ENCODE measurements at regions not wholly inside any gene's neighbourhood (a gene's known extent, or its start where the extent isn't known, plus 50 kb on each side); places are given as distances from the start of the nearest gene placed in this dataset.
"Not testable (repeated sequence)": the region's sequence is repeated elsewhere in the genome, so short reads cannot be mapped to it uniquely, and the experiment has no call there.

DNA sequence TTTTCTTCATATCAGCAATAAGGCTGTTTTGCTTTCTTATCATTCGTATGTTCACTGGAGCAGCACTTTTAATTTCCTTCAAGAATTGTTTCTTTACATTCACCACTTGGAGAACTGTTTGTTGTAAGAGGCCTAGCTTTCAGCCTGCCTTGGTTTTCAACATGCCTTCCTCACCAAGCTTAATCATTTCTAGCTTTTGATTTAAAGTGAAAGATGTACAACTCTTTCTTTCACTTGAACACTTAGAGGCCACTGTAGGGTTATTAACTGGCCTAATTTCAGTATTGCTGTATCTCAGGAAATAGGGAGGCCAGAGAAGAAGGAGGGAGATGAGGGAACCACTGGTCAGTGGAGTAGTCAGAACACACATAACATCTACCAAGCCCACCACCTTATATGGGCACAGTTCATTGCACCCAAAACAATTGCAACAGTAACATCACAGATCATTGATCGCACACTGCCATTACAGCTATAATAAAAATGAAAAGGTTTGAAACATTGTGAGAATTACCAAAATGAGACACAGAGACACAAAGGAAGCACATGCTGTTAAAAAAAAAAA lies 181.4 kb upstream of the TUBA3C start:
- intact Hi-C loops (cut with micrococcal nuclease; ENCODE audit: unreplicated experiment) = no loop called here
- Histone ChIP-seq H3K4me1 (ENCODE audit: insufficient read depth, low read length, poor library complexity, severe bottlenecking) (no peaks in the 10 kb centered on the region), H3K36me3 (ENCODE audit: insufficient read depth, low read length) (no peaks in the 10 kb centered on the region), H3K9me2 (ENCODE audit: insufficient read depth, low read length) (no peaks in the 10 kb centered on the region), H3K4me2 (ENCODE audit: low read length) (no peak overlapping the region), H3K4me3 (ENCODE audit: low read depth, low read length, poor library complexity, severe bottlenecking) (no peak overlapping the region), H2AFZ (ENCODE audit: low read length) (no peak overlapping the region), H3K27ac (ENCODE audit: low read depth, low read length, poor library complexity, severe bottlenecking) (no peak overlapping the region), H3K79me2 (ENCODE audit: insufficient read depth, low read depth, low read length) (no peaks in the 10 kb centered on the region), H4K20me1 (ENCODE audit: insufficient read depth, low read length) (no peaks in the 10 kb centered on the region), H3K9me3 (ENCODE audit: low read length) (no peaks in the 10 kb centered on the region)
- DNase-seq (ENCODE audit: low spot score) = no peak
- TF ChIP-seq EZH2phosphoT487 (IDR thresholded peaks at IDR 0.05; ENCODE audit: borderline replicate concordance, low read depth, low read length) = no peak
- TF ChIP-seq, protein P1, sequence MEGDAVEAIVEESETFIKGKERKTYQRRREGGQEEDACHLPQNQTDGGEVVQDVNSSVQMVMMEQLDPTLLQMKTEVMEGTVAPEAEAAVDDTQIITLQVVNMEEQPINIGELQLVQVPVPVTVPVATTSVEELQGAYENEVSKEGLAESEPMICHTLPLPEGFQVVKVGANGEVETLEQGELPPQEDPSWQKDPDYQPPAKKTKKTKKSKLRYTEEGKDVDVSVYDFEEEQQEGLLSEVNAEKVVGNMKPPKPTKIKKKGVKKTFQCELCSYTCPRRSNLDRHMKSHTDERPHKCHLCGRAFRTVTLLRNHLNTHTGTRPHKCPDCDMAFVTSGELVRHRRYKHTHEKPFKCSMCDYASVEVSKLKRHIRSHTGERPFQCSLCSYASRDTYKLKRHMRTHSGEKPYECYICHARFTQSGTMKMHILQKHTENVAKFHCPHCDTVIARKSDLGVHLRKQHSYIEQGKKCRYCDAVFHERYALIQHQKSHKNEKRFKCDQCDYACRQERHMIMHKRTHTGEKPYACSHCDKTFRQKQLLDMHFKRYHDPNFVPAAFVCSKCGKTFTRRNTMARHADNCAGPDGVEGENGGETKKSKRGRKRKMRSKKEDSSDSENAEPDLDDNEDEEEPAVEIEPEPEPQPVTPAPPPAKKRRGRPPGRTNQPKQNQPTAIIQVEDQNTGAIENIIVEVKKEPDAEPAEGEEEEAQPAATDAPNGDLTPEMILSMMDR (conservative IDR thresholded peaks at IDR 0.05; ENCODE audit: low read length) = no peak
- POLR2A ChIA-PET = interaction anchor here (0.6 kb wide), 1 partner anchor 823 kb away, joined by 6 read pairs; no protein-coding TSS in a partner anchor
- CTCF ChIA-PET (ENCODE audit: unreplicated experiment) = no interaction called here
- no TSS peak for BruUV-seq (replicated peaks)

DNA sequence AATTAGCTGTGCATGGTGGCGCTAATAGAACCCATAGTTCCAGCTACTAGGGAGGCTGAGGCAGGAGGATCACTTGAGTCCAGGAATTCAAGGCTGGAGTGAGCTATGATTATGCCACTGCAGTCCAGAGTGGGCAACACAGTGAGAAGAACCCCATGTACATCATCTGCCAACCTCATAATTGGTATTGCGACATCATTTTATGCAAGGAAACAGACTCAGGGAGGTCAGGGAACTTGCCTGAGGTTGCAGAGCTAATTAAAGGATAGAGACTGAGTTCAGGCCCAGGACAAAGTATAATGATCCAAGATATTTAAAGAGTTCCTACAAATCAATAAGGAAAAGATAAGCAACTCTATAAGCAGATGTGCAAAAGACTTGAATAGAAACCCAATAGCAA lies 178.1 kb upstream of the TUBA3C start:
- H3K9me3 ChIP-seq (ENCODE audit: low read length); H3K4me2 ChIP-seq (ENCODE audit: low read length); H3K27ac ChIP-seq (ENCODE audit: low read depth, low read length, poor library complexity, severe bottlenecking); POLR2A ChIA-PET; H3K9me2 ChIP-seq (ENCODE audit: insufficient read depth, low read length); H3K36me3 ChIP-seq (ENCODE audit: insufficient read depth, low read length); H3K79me2 ChIP-seq (ENCODE audit: insufficient read depth, low read depth, low read length); H3K4me3 ChIP-seq (ENCODE audit: low read depth, low read length, poor library complexity, severe bottlenecking); DNase-seq (ENCODE audit: low spot score); H3K4me1 ChIP-seq (ENCODE audit: insufficient read depth, low read length, poor library complexity, severe bottlenecking); H4K20me1 ChIP-seq (ENCODE audit: insufficient read depth, low read length); CTCF ChIA-PET (ENCODE audit: unreplicated experiment); BruUV-seq (replicated peaks); intact Hi-C loops (cut with micrococcal nuclease; ENCODE audit: unreplicated experiment); H2AFZ ChIP-seq (ENCODE audit: low read length): not testable (repeated sequence)

- Histone ChIP-seq H3K36me3 (ENCODE audit: insufficient read depth, low read length) (no peaks in the 10 kb centered on the region), H4K20me1 (ENCODE audit: insufficient read depth, low read length) (no peaks in the 10 kb centered on the region), H3K9me3 (ENCODE audit: low read length) (no peaks in the 10 kb centered on the region), H2AFZ (ENCODE audit: low read length) (no peak overlapping the region), H3K4me1 (ENCODE audit: insufficient read depth, low read length, poor library complexity, severe bottlenecking) (no peaks in the 10 kb centered on the region), H3K79me2 (ENCODE audit: insufficient read depth, low read depth, low read length) (no peaks in the 10 kb centered on the region), H3K4me3 (ENCODE audit: low read depth, low read length, poor library complexity, severe bottlenecking) (no peak overlapping the region), H3K9me2 (ENCODE audit: insufficient read depth, low read length) (no peaks in the 10 kb centered on the region), H3K27ac (ENCODE audit: low read depth, low read length, poor library complexity, severe bottlenecking) (no peak overlapping the region), H3K4me2 (ENCODE audit: low read length) (no peak overlapping the region)
- ChIA-PET POLR2A (no interaction called here), CTCF (ENCODE audit: unreplicated experiment) (no interaction called here)
- BruUV-seq (replicated peaks) = no TSS peak
- intact Hi-C loops (cut with micrococcal nuclease; ENCODE audit: unreplicated experiment) = no loop called here
- no peak for TF ChIP-seq EZH2phosphoT487 (IDR thresholded peaks at IDR 0.05; ENCODE audit: borderline replicate concordance, low read depth, low read length)
- TF ChIP-seq, protein P1 (conservative IDR thresholded peaks at IDR 0.05; ENCODE audit: low read length) = no peak
- DNase-seq (ENCODE audit: low spot score) = no peak
Measured at GRCh38 chr13:19345916-19346422, 164.3 kb upstream of the TUBA3C start.
